ENCODE measurements at regions not wholly inside any gene's neighbourhood (a gene's known extent, or its start where the extent isn't known, plus 50 kb on each side); places are given as distances from the start of the nearest gene placed in this dataset.
A peak's percentile ranks its signal among the peaks of the same experiment; 100 is the strongest.

GRCh38 chr9:6106711-6107339 is 91.4 kb upstream of the RANBP6 start:
- no peaks in the 10 kb centered on the region for H3K27me3 ChIP-seq (ENCODE audit: control insufficient read depth in 2 of 2, insufficient read depth in 2 of 2, low read length in 2 of 2)
- no peaks in the 10 kb centered on the region for H4K20me1 ChIP-seq (replicated peaks; ENCODE audit: control insufficient read depth, insufficient read depth, low read length)
- H2AFZ ChIP-seq (ENCODE audit: low read depth, low read length) = peak overlapping the region; percentile 68
- DNase-seq (ENCODE audit: extremely low read depth in 1 of 4, low spot score in 3 of 4) = peak in 3 of 4 experiments; percentile 7 to 57 (median 57)
- intact Hi-C loops (cut with micrococcal nuclease) (loop anchor here (1.0 kb wide), 1 partner anchor 52 kb away; no protein-coding TSS in a partner anchor), in situ Hi-C loops (cut with MboI) (no loop called here)
- H3K36me3 ChIP-seq (ENCODE audit: control insufficient read depth, insufficient read depth, low read length) = no peaks in the 10 kb centered on the region
- no peaks in the 10 kb centered on the region for H3K79me2 ChIP-seq (ENCODE audit: control insufficient read depth, insufficient read depth, low read length)
- H3K4me2 ChIP-seq (ENCODE audit: insufficient read depth, low read length) = peak overlapping the region; percentile 46; the same call in 1 of the 2 replicates
- peak overlapping the region; percentile 39; the same call in 1 of the 3 replicates for H3K27ac ChIP-seq (ENCODE audit: extremely low read depth, low read depth, low read length)
- no peaks in the 10 kb centered on the region for H3K9me3 ChIP-seq (replicated peaks; ENCODE audit: control insufficient read depth, insufficient read depth, low read depth, low read length)
- ATAC-seq = peak; percentile 89
- POLR2A ChIA-PET = interaction anchor here (0.7 kb wide), 1 partner anchor 15 kb away, joined by 3 read pairs; no protein-coding TSS in a partner anchor
- WGBS (ENCODE audit: insufficient coverage, low coverage, missing lambda C conversion rate) = 0% methylated on average over 2 of the region's 2 CpGs
- H3K4me1 ChIP-seq (replicated peaks in 1 of 2; ENCODE audit: control insufficient read depth in 2 of 2, insufficient read depth in 2 of 2, low read length in 2 of 2) = 0 out of 5 replicates have a peak, but pooled peaks cover 0 to 2% of the 10 kb centered on the region in 2 experiments
- FAIRE-seq = peak; percentile 72
- no peaks in the 10 kb centered on the region for H3K9me1 ChIP-seq (ENCODE audit: control insufficient read depth, insufficient read depth, low read length)
- BruUV-seq (replicated peaks) = no TSS peak
- no peak overlapping the region for H3K9ac ChIP-seq (ENCODE audit: insufficient read depth in 1 of 2, low read depth in 2 of 2, low read length in 2 of 2)
- no peak overlapping the region for H3K4me3 ChIP-seq
- CTCF ChIA-PET (ENCODE audit: low intra/inter-chr PET ratio) = interaction anchor here (0.8 kb wide), 1 partner anchor 52 kb away, joined by 3 read pairs; no protein-coding TSS in a partner anchor
- TF ChIP-seq ZNF785 (CRISPR knock-in tag; IDR thresholded peaks at IDR 0.05) = no peak
- TF ChIP-seq ETS1 (conservative IDR thresholded peaks at IDR 0.05; ENCODE audit: control insufficient read depth, low read depth, low read length) = no peak
- no peak for TF ChIP-seq ZBTB26 (CRISPR knock-in tag; IDR thresholded peaks at IDR 0.05)
- no peak for TF ChIP-seq TOE1 (IDR thresholded peaks at IDR 0.05; ENCODE audit: borderline replicate concordance)
- no peak for TF ChIP-seq TOE1 (CRISPR knock-in tag; IDR thresholded peaks at IDR 0.05; ENCODE audit: borderline replicate concordance, low read depth)
- TF ChIP-seq HNRNPL (IDR thresholded peaks at IDR 0.05; ENCODE audit: low read depth, low read length) = no peak
- no peak for TF ChIP-seq ZNF384 (IDR thresholded peaks at IDR 0.05; ENCODE audit: low read depth, low read length)
- TF ChIP-seq SMAD2 (IDR thresholded peaks at IDR 0.05; ENCODE audit: low read depth, low read length) = no peak
- TF ChIP-seq SMARCC2 (IDR thresholded peaks at IDR 0.05; ENCODE audit: low read depth) = no peak
- peak; percentile 85 for TF ChIP-seq MEF2A (IDR thresholded peaks at IDR 0.05; ENCODE audit: control insufficient read depth, low read depth, low read length)
- no peak for TF ChIP-seq RREB1 (CRISPR knock-in tag; IDR thresholded peaks at IDR 0.05)
- no peak for TF ChIP-seq RBM14 (IDR thresholded peaks at IDR 0.05; ENCODE audit: borderline replicate concordance, insufficient read depth, low read depth, low read length)
- no peak for TF ChIP-seq HEY1 (CRISPR knock-in tag; IDR thresholded peaks at IDR 0.05; ENCODE audit: borderline replicate concordance)
- TF ChIP-seq CAMTA2 (CRISPR knock-in tag; conservative IDR thresholded peaks at IDR 0.05) = no peak
